ENCODE measurements at regions not wholly inside any gene's neighbourhood (a gene's known extent, or its start where the extent isn't known, plus 50 kb on each side); places are given as distances from the start of the nearest gene placed in this dataset.

DNA sequence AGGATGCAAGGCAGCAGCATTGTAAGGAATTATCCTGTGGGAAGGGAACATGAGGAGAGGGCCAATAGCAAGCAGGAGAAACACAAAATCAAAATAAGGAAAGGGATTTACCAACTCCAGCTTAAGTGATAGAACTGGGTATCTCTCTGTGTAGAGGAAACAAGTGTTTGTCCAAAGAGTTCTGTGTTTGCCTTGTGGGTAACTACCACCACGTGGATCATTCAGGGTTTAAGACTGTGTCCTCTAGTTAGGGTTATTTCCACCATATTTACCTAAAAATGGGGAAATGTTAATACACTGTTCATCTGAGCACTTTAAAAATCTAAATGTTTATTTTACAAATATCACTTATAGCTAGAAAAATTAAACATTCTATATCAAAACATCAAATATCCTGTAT lies 283.3 kb downstream of the EIPR1 start (continued):
- TF ChIP-seq, protein P1, sequence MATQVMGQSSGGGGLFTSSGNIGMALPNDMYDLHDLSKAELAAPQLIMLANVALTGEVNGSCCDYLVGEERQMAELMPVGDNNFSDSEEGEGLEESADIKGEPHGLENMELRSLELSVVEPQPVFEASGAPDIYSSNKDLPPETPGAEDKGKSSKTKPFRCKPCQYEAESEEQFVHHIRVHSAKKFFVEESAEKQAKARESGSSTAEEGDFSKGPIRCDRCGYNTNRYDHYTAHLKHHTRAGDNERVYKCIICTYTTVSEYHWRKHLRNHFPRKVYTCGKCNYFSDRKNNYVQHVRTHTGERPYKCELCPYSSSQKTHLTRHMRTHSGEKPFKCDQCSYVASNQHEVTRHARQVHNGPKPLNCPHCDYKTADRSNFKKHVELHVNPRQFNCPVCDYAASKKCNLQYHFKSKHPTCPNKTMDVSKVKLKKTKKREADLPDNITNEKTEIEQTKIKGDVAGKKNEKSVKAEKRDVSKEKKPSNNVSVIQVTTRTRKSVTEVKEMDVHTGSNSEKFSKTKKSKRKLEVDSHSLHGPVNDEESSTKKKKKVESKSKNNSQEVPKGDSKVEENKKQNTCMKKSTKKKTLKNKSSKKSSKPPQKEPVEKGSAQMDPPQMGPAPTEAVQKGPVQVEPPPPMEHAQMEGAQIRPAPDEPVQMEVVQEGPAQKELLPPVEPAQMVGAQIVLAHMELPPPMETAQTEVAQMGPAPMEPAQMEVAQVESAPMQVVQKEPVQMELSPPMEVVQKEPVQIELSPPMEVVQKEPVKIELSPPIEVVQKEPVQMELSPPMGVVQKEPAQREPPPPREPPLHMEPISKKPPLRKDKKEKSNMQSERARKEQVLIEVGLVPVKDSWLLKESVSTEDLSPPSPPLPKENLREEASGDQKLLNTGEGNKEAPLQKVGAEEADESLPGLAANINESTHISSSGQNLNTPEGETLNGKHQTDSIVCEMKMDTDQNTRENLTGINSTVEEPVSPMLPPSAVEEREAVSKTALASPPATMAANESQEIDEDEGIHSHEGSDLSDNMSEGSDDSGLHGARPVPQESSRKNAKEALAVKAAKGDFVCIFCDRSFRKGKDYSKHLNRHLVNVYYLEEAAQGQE (IDR thresholded peaks at IDR 0.05) = no peak

DNA sequence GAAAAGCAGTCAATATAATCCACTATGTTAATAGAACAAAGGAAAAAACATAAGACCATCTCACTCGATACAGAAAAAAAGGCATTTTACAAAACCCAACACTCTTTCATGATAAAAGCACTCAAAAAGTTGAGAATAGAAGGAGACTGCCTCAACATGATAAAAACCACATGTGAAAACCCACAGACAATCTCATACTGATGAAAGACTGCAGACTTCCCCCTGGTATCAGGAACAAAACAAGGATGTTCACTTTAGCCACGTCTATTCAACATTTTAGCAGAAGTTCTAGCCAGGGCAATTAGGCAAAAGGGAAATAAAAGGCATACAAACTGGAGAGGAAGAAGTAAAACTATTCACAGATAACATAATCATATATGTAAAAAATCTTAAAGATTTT lies 285.9 kb downstream of the EIPR1 start:
- H3K27ac ChIP-seq (ENCODE audit: low read depth in 1 of 2, low read length in 2 of 2) = no peak overlapping the region
- peaks cover 0 to 4% (median 2%) of the 10 kb centered on the region in 4 donors for H3K9me3 ChIP-seq (ENCODE audit: control insufficient read depth in 4 of 4, low read length in 3 of 4)
- no peak overlapping the region for H3K4me3 ChIP-seq (ENCODE audit: low read depth in 1 of 3, low read length in 3 of 3)
- H3K4me1 ChIP-seq (ENCODE audit: control insufficient read depth in 4 of 4, insufficient read depth in 4 of 4, low read length in 3 of 4) = no peaks in the 10 kb centered on the region
- DNase-seq (ENCODE audit: low spot score) = no peak
- no peaks in the 10 kb centered on the region for H3K36me3 ChIP-seq (ENCODE audit: control insufficient read depth in 4 of 4, insufficient read depth in 3 of 4, low read depth in 1 of 4, low read length in 3 of 4)
- H3K9ac ChIP-seq (ENCODE audit: low read depth in 1 of 2, low read length in 2 of 2) = no peak overlapping the region
- TF ChIP-seq EGR1 (IDR thresholded peaks at IDR 0.05; ENCODE audit: low read depth in 2 of 2) (no peak), FOXA1 (IDR thresholded peaks at IDR 0.05) (no peak), TAF1 (conservative IDR thresholded peaks at IDR 0.05) (no peak), HNF4A (conservative IDR thresholded peaks at IDR 0.05) (no peak), HNF4G (IDR thresholded peaks at IDR 0.05) (no peak), GABPA (IDR thresholded peaks at IDR 0.05 in 1 of 2, conservative IDR thresholded peaks at IDR 0.05 in 1 of 2) (no peak), YY1 (IDR thresholded peaks at IDR 0.05) (no peak), JUND (IDR thresholded peaks at IDR 0.05) (no peak), RAD21 (IDR thresholded peaks at IDR 0.05) (no peak), FOXA2 (IDR thresholded peaks at IDR 0.05) (no peak), SP1 (IDR thresholded peaks at IDR 0.05) (no peak), RXRA (IDR thresholded peaks at IDR 0.05) (no peak), NR2F2 (IDR thresholded peaks at IDR 0.05) (no peak)
- TF ChIP-seq, protein P1 (IDR thresholded peaks at IDR 0.05) = no peak
- TF ChIP-seq, protein P2, sequence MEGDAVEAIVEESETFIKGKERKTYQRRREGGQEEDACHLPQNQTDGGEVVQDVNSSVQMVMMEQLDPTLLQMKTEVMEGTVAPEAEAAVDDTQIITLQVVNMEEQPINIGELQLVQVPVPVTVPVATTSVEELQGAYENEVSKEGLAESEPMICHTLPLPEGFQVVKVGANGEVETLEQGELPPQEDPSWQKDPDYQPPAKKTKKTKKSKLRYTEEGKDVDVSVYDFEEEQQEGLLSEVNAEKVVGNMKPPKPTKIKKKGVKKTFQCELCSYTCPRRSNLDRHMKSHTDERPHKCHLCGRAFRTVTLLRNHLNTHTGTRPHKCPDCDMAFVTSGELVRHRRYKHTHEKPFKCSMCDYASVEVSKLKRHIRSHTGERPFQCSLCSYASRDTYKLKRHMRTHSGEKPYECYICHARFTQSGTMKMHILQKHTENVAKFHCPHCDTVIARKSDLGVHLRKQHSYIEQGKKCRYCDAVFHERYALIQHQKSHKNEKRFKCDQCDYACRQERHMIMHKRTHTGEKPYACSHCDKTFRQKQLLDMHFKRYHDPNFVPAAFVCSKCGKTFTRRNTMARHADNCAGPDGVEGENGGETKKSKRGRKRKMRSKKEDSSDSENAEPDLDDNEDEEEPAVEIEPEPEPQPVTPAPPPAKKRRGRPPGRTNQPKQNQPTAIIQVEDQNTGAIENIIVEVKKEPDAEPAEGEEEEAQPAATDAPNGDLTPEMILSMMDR (IDR thresholded peaks at IDR 0.05; ENCODE audit: low read depth, low read length, missing input control) = no peak
- TF ChIP-seq, protein P3, sequence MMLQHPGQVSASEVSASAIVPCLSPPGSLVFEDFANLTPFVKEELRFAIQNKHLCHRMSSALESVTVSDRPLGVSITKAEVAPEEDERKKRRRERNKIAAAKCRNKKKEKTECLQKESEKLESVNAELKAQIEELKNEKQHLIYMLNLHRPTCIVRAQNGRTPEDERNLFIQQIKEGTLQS (IDR thresholded peaks at IDR 0.05) = no peak
- TF ChIP-seq, protein P4, sequence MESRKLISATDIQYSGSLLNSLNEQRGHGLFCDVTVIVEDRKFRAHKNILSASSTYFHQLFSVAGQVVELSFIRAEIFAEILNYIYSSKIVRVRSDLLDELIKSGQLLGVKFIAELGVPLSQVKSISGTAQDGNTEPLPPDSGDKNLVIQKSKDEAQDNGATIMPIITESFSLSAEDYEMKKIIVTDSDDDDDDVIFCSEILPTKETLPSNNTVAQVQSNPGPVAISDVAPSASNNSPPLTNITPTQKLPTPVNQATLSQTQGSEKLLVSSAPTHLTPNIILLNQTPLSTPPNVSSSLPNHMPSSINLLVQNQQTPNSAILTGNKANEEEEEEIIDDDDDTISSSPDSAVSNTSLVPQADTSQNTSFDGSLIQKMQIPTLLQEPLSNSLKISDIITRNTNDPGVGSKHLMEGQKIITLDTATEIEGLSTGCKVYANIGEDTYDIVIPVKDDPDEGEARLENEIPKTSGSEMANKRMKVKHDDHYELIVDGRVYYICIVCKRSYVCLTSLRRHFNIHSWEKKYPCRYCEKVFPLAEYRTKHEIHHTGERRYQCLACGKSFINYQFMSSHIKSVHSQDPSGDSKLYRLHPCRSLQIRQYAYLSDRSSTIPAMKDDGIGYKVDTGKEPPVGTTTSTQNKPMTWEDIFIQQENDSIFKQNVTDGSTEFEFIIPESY (IDR thresholded peaks at IDR 0.05) = no peak
- TF ChIP-seq, protein P5, sequence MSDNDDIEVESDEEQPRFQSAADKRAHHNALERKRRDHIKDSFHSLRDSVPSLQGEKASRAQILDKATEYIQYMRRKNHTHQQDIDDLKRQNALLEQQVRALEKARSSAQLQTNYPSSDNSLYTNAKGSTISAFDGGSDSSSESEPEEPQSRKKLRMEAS (IDR thresholded peaks at IDR 0.05) = no peak
- H3K27me3 ChIP-seq (ENCODE audit: control insufficient read depth in 4 of 4, insufficient read depth in 4 of 4, low read length in 3 of 4) = no peaks in the 10 kb centered on the region
- WGBS = 50% methylated on average over 2 of the region's 2 CpGs

Measured in liver (tissue), 8 donors.